ENCODE measurements at regions not wholly inside any gene's neighbourhood (a gene's known extent, or its start where the extent isn't known, plus 50 kb on each side); places are given as distances from the start of the nearest gene placed in this dataset.

GRCh38 chr1:77625250-77625649 is 57.2 kb downstream of the ZZZ3 start:
- no TSS peak for BruUV-seq (replicated peaks)
- POLR2A ChIA-PET = no interaction called here
- Mint-ChIP-seq H3K9me3 (ENCODE audit: unreplicated experiment) (no peaks in the 10 kb centered on the region), H3K27me3 (ENCODE audit: insufficient read depth, unreplicated experiment) (no peaks in the 10 kb centered on the region), H3K4me3 (ENCODE audit: unreplicated experiment) (no peak overlapping the region), H3K36me3 (ENCODE audit: insufficient read depth, unreplicated experiment) (peaks cover 99% of the 10 kb centered on the region), H3K27ac (ENCODE audit: low read depth, unreplicated experiment) (no peak overlapping the region), H3K4me1 (ENCODE audit: insufficient read depth, unreplicated experiment) (peaks cover 6% of the 10 kb centered on the region)
- TF ChIP-seq CTCF (IDR thresholded peaks at IDR 0.05; ENCODE audit: unreplicated experiment) = no peak
- CTCF ChIA-PET = no interaction called here
- intact Hi-C loops (cut with micrococcal nuclease) = no loop called here
- DNase-seq (ENCODE audit: unreplicated experiment) = no peak

- no peak for TF ChIP-seq CTCF (IDR thresholded peaks at IDR 0.05; ENCODE audit: unreplicated experiment)
- BruUV-seq (replicated peaks) = no TSS peak
- CTCF ChIA-PET = interaction anchor here (0.6 kb wide), 1 partner anchor 284 kb away, joined by 3 read pairs; no protein-coding TSS in a partner anchor
- no peak overlapping the region for H3K27ac Mint-ChIP-seq (ENCODE audit: low read depth, unreplicated experiment)
- POLR2A ChIA-PET = interaction anchor here (0.8 kb wide), 1 partner anchor 789 kb away, joined by 4 read pairs; no protein-coding TSS in a partner anchor
- peaks cover 9% of the 10 kb centered on the region for H3K4me1 Mint-ChIP-seq (ENCODE audit: insufficient read depth, unreplicated experiment)
- peaks cover 88% of the 10 kb centered on the region for H3K36me3 Mint-ChIP-seq (ENCODE audit: insufficient read depth, unreplicated experiment)
- DNase-seq (ENCODE audit: unreplicated experiment) = no peak
- H3K9me3 Mint-ChIP-seq (ENCODE audit: unreplicated experiment) = no peaks in the 10 kb centered on the region
- no peak overlapping the region for H3K4me3 Mint-ChIP-seq (ENCODE audit: unreplicated experiment)
- intact Hi-C loops (cut with micrococcal nuclease) = no loop called here
- no peaks in the 10 kb centered on the region for H3K27me3 Mint-ChIP-seq (ENCODE audit: insufficient read depth, unreplicated experiment)
Measured at GRCh38 chr1:77624102-77624501, 58.4 kb downstream of the ZZZ3 start.

GRCh38 chr1:77623066-77623465 is 59.4 kb downstream of the ZZZ3 start:
- intact Hi-C loops (cut with micrococcal nuclease) = no loop called here
- BruUV-seq (replicated peaks) = no TSS peak

GRCh38 chr1:77620273-77620672 is 62.2 kb downstream of the ZZZ3 start:
- H3K27me3 Mint-ChIP-seq (ENCODE audit: insufficient read depth, unreplicated experiment) = no peaks in the 10 kb centered on the region
- peaks cover 7% of the 10 kb centered on the region for H3K4me1 Mint-ChIP-seq (ENCODE audit: insufficient read depth, unreplicated experiment)
- intact Hi-C loops (cut with micrococcal nuclease) = no loop called here

More at GRCh38 chr1:77623066-77623465, 59.4 kb downstream of the ZZZ3 start:
- no peak for DNase-seq (ENCODE audit: unreplicated experiment)
- peaks cover 80% of the 10 kb centered on the region for H3K36me3 Mint-ChIP-seq (ENCODE audit: insufficient read depth, unreplicated experiment)
- no peaks in the 10 kb centered on the region for H3K27me3 Mint-ChIP-seq (ENCODE audit: insufficient read depth, unreplicated experiment)
- POLR2A ChIA-PET = interaction anchor here (0.6 kb wide), 1 partner anchor 65 kb away, joined by 3 read pairs; no protein-coding TSS in a partner anchor
- H3K4me3 Mint-ChIP-seq (ENCODE audit: unreplicated experiment) = no peak overlapping the region
- no peak overlapping the region for H3K27ac Mint-ChIP-seq (ENCODE audit: low read depth, unreplicated experiment)
- H3K4me1 Mint-ChIP-seq (ENCODE audit: insufficient read depth, unreplicated experiment) = peaks cover 9% of the 10 kb centered on the region
- no peaks in the 10 kb centered on the region for H3K9me3 Mint-ChIP-seq (ENCODE audit: unreplicated experiment)
- CTCF ChIA-PET = no interaction called here
- no peak for TF ChIP-seq CTCF (IDR thresholded peaks at IDR 0.05; ENCODE audit: unreplicated experiment)

More at GRCh38 chr1:77620273-77620672, 62.2 kb downstream of the ZZZ3 start:
- ChIA-PET POLR2A (interaction anchor here (0.6 to 1.4 kb wide), 2 partner anchors 18 to 62 kb away, joined by 3 to 5 read pairs; no protein-coding TSS in a partner anchor), CTCF (interaction anchor here (0.7 to 1.1 kb wide), 3 partner anchors 17 to 459 kb away, joined by 3 to 4 read pairs (median 3); no protein-coding TSS in a partner anchor)
- DNase-seq (ENCODE audit: unreplicated experiment) = no peak
- H3K4me3 Mint-ChIP-seq (ENCODE audit: unreplicated experiment) = no peak overlapping the region
- no peaks in the 10 kb centered on the region for H3K9me3 Mint-ChIP-seq (ENCODE audit: unreplicated experiment)
- H3K27ac Mint-ChIP-seq (ENCODE audit: low read depth, unreplicated experiment) = no peak overlapping the region
- TF ChIP-seq CTCF (IDR thresholded peaks at IDR 0.05; ENCODE audit: unreplicated experiment) = no peak
- peaks cover 77% of the 10 kb centered on the region for H3K36me3 Mint-ChIP-seq (ENCODE audit: insufficient read depth, unreplicated experiment)
- no TSS peak for BruUV-seq (replicated peaks)

All from MCF 10A (cell line).